ENCODE measurements at regions not wholly inside any gene's neighbourhood (a gene's known extent, or its start where the extent isn't known, plus 50 kb on each side); places are given as distances from the start of the nearest gene placed in this dataset.
"Not testable (repeated sequence)": the region's sequence is repeated elsewhere in the genome, so short reads cannot be mapped to it uniquely, and the experiment has no call there.

- TF ChIP-seq CTCF (conservative IDR thresholded peaks at IDR 0.05): no peak
- no peak for TF ChIP-seq ZFX (IDR thresholded peaks at IDR 0.05)
- no peak overlapping the region for H3K27ac ChIP-seq
These were observed 113.0 kb downstream of the FAM170A start for GRCh38 chr5:119742311-119742710.

- TF ChIP-seq CTCF (conservative IDR thresholded peaks at IDR 0.05) (peak; percentile 70), ZFX (IDR thresholded peaks at IDR 0.05) (no peak)
- no peak overlapping the region for H3K27ac ChIP-seq
These were observed 114.6 kb downstream of the FAM170A start for GRCh38 chr5:119743927-119744326.

GRCh38 chr5:119745976-119746375 lies 116.6 kb downstream of the FAM170A start:
- TF ChIP-seq ZFX (IDR thresholded peaks at IDR 0.05) (no peak), CTCF (conservative IDR thresholded peaks at IDR 0.05) (no peak)
- no peak overlapping the region for H3K27ac ChIP-seq

- H3K27ac ChIP-seq: no peak overlapping the region
- no peak for TF ChIP-seq ZFX (IDR thresholded peaks at IDR 0.05)
- TF ChIP-seq CTCF (conservative IDR thresholded peaks at IDR 0.05): no peak
These were observed 117.6 kb downstream of the FAM170A start for GRCh38 chr5:119746984-119747383.

GRCh38 chr5:119750887-119751733 lies 121.8 kb downstream of the FAM170A start:
- TF ChIP-seq CTCF (conservative IDR thresholded peaks at IDR 0.05) (no peak), ZFX (IDR thresholded peaks at IDR 0.05) (no peak)
- no peak overlapping the region for H3K27ac ChIP-seq

GRCh38 chr5:119751734-119752094 lies 122.4 kb downstream of the FAM170A start:
- H3K27ac ChIP-seq: no peak overlapping the region
- no peak for TF ChIP-seq CTCF (conservative IDR thresholded peaks at IDR 0.05)
- no peak for TF ChIP-seq ZFX (IDR thresholded peaks at IDR 0.05)

GRCh38 chr5:119752921-119753886 lies 123.8 kb downstream of the FAM170A start:
- no peak overlapping the region for H3K27ac ChIP-seq
- TF ChIP-seq ZFX (IDR thresholded peaks at IDR 0.05) (no peak), CTCF (conservative IDR thresholded peaks at IDR 0.05) (no peak)

- H3K27ac ChIP-seq: not testable (repeated sequence)
These were observed 125.5 kb downstream of the FAM170A start for GRCh38 chr5:119754825-119755224.

Measured in C4-2B (cell line).